ENCODE measurements at regions not wholly inside any gene's neighbourhood (a gene's known extent, or its start where the extent isn't known, plus 50 kb on each side); places are given as distances from the start of the nearest gene placed in this dataset.

DNA sequence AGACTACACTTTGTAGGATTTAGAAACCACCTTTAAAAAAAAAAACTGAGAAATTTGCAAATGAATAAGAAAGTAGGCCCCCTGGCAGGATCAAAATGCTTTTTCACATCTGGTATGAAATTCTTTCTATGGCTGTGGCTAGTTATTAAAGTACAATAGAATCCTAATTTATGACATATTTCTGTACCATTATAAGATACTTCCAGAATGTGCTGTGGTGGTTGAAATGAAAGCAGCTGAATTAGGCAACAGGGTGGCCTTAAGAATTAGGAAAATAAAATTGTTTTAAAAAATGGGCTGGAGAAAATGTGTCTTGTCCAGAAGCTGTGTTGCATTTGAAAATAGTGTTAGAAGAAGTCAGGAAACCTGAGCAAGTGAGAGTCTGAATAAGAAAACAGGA is 85.9 kb upstream of the PDE3A start:
- no peak for DNase-seq

DNA sequence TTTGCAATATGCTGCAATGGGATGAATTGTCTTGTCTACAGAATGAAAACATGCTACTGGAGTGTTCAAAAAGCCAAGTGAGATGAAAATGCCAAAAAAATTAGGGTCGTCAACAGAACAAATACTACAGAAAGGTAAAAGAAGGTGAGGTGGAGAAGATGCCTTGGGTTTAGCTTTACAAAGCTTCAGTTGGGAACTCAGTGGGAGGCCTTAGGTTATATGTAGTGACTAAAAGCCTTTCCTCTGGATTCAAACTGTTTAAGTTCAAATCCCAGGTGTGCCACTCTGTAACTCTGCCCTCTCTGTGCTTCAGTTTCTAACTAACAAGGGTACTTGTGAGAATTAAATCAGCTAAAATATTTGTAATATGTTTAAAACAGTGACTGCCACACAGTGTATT is 84.9 kb upstream of the PDE3A start:
- DNase-seq: no peak

DNA sequence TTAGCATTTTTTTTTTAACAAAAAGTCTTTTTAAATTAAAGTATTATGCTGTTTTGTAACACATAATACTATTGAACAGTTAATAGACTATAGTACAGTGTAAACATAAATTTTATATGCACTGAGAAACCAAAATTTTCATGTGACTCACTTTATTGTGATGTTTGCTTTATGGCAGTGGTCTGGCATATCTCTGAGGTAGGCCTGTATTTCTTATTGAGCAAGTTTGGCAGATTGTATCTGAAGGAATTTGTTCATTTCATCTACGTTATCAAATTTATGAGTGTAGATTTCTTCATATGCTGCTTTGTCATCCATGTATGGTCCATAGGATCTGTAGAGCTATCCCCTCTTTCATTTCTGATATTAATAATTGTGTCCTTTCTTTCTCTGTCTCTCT is 78.8 kb upstream of the PDE3A start:
- no peak for DNase-seq

DNA sequence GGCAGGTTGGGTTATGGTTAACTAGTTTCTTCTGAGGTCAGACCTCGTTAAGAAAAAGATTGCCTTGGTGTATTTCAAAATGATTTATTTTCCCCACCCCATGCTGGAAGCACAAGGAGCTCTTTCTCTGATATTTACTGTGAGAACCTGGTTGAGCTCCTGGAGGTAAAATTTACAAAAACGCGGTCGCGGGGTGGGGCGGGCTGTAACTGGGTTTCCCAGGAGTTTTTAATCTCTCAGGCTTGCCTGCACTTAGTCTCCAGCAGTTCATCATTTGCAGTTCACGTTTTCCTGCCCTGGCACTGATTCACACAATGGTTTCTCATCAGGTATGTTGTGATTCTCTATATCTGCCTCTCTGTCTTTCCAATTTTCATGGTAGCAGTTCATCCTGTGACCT is 67.9 kb upstream of the PDE3A start:
- no peak for DNase-seq

DNA sequence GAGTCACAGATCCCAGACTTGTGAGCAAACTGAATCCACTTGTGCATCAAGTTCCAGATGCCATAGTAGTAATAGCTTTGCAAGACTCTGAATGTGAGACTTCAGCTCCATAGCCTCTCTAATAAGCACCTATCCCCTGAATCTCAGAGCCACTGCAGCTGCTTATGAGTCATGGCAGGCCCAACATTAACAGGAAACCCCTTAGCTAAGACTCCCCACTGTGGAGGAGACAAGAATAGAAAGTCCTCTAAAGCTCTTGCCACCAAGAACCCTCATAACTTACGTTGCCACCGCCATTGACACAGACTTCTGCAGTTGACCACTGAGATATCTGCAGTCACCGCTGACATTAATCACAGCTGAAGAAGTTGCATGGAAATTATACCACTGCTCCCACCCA is 62.9 kb upstream of the PDE3A start:
- no peak for DNase-seq

DNA sequence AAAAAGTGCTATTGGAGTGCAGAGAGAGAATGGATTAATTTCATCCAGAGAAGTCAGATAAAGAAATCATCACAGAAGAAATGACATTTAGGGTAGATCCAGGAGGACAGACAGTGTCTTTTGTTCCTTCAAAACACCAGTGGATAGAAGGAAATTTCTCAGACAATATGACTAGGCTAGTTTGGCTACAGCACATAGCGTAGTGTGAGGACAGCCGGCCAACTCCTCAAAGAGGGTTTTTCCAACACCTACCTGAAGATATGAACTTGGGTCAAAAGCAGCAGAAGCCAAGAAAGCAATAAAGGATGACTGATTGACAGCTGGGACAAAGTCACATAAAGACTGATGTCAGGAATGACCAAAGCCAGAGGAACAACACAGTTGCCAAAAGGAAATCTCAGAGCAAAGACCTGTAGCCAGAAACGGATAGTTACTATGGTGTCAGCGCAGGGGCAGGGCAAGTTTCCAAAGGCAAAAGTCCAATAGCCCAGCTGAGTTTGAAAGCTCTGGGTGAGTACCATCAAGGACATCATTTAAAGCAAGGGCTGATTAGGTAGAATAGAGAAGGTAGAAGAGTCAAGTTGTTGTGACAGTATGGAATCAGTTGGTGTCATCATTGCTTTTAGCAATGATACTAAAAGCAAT is 58.7 kb upstream of the PDE3A start:
- no peak for DNase-seq

DNA sequence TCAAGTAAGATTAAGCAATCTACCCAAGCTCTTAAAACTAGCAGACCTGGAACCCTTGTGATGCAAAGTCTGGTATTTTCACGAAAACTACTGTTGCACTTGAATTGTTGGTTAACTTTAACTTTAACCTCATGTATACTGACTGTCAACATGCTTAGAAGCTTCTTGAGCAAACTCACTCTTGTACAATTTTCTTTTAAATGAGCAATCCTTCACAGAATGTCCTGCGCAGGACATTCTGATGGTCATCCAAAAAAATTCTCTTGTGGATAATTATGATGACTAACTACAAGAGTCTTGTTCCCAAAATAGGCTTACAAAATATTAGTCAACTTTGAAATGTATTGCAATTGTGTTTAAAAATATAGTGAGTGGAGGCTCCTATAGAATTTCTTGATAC is 54.0 kb upstream of the PDE3A start:
- no peak for DNase-seq

DNA sequence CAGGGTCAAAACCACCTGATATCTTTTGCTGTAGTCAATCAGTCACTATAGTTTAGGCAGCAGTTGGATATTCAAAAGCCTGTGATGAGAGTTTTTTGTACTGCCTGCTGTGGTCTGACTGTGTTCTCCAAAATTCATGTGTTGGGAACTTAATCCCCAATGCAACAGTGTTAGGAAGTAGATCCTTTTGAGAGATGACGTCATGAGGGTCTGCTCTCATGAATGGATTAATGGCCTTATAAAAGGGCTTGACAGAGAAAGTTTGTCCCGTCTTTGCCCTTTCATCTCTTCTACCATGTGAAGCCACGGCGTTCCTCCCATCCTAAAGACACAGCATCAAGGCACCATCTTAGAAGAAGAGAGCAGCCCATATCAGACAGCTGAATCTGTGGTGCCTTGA is 50.8 kb upstream of the PDE3A start:
- no peak for DNase-seq
